MCF 10A (cell line): ENCODE measurements at regions not wholly inside any gene's neighbourhood (a gene's known extent, or its start where the extent isn't known, plus 50 kb on each side); places are given as distances from the start of the nearest gene placed in this dataset.
"Not testable (repeated sequence)": the region's sequence is repeated elsewhere in the genome, so short reads cannot be mapped to it uniquely, and the experiment has no call there.

Source experiments
- BruUV-seq: library from RNA; stranded (reverse); fragments of 400-500 nt; replicated peaks from 2 replicates; lab custom pipeline; 2021; lab: Mats Ljungman, UMichigan
- CTCF ChIA-PET: fragments of 300-600 bp; sonication (Branson Sonifier 250); formaldehyde crosslinking; extraction: SDS; loops from one replicate; lab custom pipeline; 2021; ENCODE audit warnings: antibody characterized with exemption, inconsistent platforms; lab: Yijun Ruan, JAX
- POLR2A ChIA-PET: fragments of 300-600, 350-650 bp; sonication (Branson Sonifier 250); formaldehyde crosslinking; extraction: SDS; loops from one replicate; lab custom pipeline; 2020; ENCODE audit warnings: antibody characterized with exemption, inconsistent platforms; lab: Yijun Ruan, JAX
- DNase-seq: peaks from one replicate; pipeline ENCODE4 v3.0.0-alpha.2; 2018; ENCODE audit not compliant: unreplicated experiment
- H3K27ac Mint-ChIP-seq: one replicate; pipeline ENCODE4 v1.8.0; 2022; ENCODE audit warnings: mild to moderate bottlenecking, low read depth, mixed read lengths; ENCODE audit not compliant: unreplicated experiment
- H3K27me3 Mint-ChIP-seq: one replicate; pipeline ENCODE4 v1.8.0; 2022; ENCODE audit warnings: mixed read lengths; ENCODE audit not compliant: insufficient read depth, unreplicated experiment
- H3K36me3 Mint-ChIP-seq: one replicate; pipeline ENCODE4 v1.8.0; 2022; ENCODE audit warnings: mild to moderate bottlenecking, moderate library complexity, mixed read lengths; ENCODE audit not compliant: insufficient read depth, unreplicated experiment
- H3K4me1 Mint-ChIP-seq: one replicate; pipeline ENCODE4 v1.8.0; 2022; ENCODE audit warnings: mixed read lengths; ENCODE audit not compliant: insufficient read depth, unreplicated experiment
- H3K4me3 Mint-ChIP-seq: one replicate; pipeline ENCODE4 v1.8.0; 2022; ENCODE audit warnings: mild to moderate bottlenecking, moderate library complexity, mixed read lengths; ENCODE audit not compliant: unreplicated experiment
- H3K9me3 Mint-ChIP-seq: one replicate; pipeline ENCODE4 v1.8.0; 2022; ENCODE audit warnings: mixed read lengths; ENCODE audit not compliant: unreplicated experiment
- intact Hi-C: fragments of 100-400 bp; cut with micrococcal nuclease; formaldehyde crosslinking; loops from 2 replicates; pipeline ENCODE4 v1.14.1; 2022
- TF ChIP-seq, protein P1 (sequence below): fragments of 200-600 bp; IDR thresholded peaks from one replicate; pipeline ENCODE4 v1.8.0; 2022; ENCODE audit warnings: antibody characterized with exemption, mild to moderate bottlenecking; ENCODE audit not compliant: unreplicated experiment

DNA sequence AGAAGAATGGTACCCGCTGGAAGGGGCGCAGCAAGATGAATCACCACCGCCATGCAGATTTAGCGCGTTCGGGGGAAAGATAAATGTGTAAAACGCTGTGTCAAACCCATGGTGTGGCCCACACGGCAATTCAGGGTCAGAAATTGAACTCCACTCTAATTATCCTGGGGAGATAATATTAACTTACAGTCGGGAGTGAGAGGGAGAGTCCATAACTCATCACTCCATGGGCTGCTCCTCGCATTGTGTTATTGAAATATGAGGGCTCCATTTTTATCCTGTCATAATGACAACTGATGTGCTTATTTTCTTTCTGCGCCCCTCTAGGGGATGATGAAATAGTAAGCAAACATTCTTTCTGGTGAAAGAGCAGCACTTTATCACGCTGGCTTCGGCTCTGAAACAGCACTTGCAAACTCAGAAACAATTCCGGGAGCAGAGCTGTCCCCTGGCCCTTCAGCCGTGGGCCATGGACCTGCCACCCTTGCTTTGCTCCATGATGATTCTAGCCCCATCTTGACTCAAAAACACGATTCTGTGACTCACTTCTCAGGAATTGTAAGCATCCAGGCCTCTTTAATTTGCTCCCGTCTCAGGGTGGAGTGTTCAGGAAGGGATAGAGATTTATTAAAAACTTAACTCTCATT lies 431.6 kb downstream of the IRX1 start:
- intact Hi-C loops = no loop called here
- no peaks in the 10 kb centered on the region for H3K27me3 Mint-ChIP-seq
- no peaks in the 10 kb centered on the region for H3K36me3 Mint-ChIP-seq
- H3K9me3 Mint-ChIP-seq = peaks cover 14% of the 10 kb centered on the region
- H3K27ac Mint-ChIP-seq = no peak overlapping the region
- no peak for DNase-seq
- POLR2A ChIA-PET = no interaction called here
- no peak overlapping the region for H3K4me3 Mint-ChIP-seq
- CTCF ChIA-PET = no interaction called here
- H3K4me1 Mint-ChIP-seq = no peaks in the 10 kb centered on the region
- BruUV-seq = no TSS peak
- TF ChIP-seq, protein P1, sequence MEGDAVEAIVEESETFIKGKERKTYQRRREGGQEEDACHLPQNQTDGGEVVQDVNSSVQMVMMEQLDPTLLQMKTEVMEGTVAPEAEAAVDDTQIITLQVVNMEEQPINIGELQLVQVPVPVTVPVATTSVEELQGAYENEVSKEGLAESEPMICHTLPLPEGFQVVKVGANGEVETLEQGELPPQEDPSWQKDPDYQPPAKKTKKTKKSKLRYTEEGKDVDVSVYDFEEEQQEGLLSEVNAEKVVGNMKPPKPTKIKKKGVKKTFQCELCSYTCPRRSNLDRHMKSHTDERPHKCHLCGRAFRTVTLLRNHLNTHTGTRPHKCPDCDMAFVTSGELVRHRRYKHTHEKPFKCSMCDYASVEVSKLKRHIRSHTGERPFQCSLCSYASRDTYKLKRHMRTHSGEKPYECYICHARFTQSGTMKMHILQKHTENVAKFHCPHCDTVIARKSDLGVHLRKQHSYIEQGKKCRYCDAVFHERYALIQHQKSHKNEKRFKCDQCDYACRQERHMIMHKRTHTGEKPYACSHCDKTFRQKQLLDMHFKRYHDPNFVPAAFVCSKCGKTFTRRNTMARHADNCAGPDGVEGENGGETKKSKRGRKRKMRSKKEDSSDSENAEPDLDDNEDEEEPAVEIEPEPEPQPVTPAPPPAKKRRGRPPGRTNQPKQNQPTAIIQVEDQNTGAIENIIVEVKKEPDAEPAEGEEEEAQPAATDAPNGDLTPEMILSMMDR = no peak

DNA sequence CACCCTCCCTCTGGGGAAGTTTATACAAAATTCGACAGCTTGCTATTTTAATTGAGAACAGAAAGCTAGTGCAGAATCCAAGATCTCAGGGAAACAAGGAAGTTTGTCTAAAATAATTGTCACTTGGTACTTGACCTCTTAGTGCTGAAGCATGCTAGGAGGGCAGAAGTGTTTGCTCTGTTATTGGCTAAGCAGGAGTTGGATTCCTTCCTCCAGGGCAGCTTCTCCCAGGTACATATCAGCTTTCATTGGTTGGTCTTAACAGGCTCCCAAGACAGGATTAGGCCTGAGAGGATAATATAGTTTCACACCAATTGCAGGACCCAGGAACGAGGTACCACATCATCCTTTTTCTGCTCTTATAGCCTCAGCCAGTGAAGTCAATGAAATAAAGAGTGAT lies 432.8 kb downstream of the IRX1 start:
- CTCF ChIA-PET = no interaction called here

DNA sequence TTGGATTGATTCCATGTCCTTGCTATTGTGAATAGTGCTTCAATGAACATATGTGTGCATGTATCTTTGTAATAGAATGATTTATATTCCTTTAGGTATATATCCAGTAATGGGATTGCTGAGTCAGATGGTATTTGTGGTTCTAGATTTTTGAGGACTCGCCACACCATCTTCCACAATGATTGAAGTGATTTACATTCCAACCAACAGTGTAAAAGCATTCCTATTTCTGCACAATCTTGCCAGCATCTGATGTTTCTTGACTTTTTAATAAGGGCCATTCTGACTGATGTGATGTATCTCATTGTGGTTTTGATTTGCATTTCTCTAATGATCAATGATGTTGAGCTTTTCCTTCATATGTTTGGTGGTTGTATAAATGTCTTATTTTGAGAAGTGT lies 437.9 kb downstream of the IRX1 start:
- BruUV-seq, H3K36me3 Mint-ChIP-seq, H3K4me1 Mint-ChIP-seq, H3K4me3 Mint-ChIP-seq, DNase-seq, CTCF ChIA-PET, intact Hi-C loops, H3K27ac Mint-ChIP-seq, H3K27me3 Mint-ChIP-seq: not testable (repeated sequence)
- peaks cover 19% of the 10 kb centered on the region for H3K9me3 Mint-ChIP-seq
- POLR2A ChIA-PET = interaction anchor here (0.8 kb wide), 1 partner anchor 1483 kb away, joined by 3 read pairs; no protein-coding TSS in a partner anchor

More for the DNA sequence above, 432.8 kb downstream of the IRX1 start:
- H3K27me3 Mint-ChIP-seq = no peaks in the 10 kb centered on the region
- no peak overlapping the region for H3K4me3 Mint-ChIP-seq
- no TSS peak for BruUV-seq
- intact Hi-C loops = no loop called here
- no peak for DNase-seq
- no peak overlapping the region for H3K27ac Mint-ChIP-seq
- TF ChIP-seq, protein P1 = no peak
- H3K9me3 Mint-ChIP-seq = peaks cover 14% of the 10 kb centered on the region
- H3K36me3 Mint-ChIP-seq = peaks cover 4% of the 10 kb centered on the region
- POLR2A ChIA-PET = no interaction called here
- H3K4me1 Mint-ChIP-seq = no peaks in the 10 kb centered on the region

DNA sequence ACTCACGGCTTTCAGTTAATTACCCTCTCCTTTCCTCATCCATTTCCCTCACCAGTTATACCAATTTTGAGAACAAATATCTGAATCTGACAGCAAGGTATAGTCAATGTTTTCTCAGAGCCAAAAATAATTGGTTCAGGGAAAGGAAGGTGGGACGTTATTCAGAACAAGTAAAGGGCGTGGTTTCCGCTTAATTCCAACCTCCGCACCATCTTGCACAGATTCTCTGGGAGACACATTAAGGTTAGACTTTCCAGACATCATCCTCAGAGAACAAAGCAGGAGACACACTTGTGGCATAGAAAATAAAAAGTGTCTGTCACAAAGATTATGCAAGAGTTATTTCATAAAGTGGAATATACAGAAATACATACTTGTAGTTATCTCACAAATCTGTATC lies 441.2 kb downstream of the IRX1 start:
- H3K9me3 Mint-ChIP-seq = peaks cover 8% of the 10 kb centered on the region
- BruUV-seq = no TSS peak
- peaks cover 5% of the 10 kb centered on the region for H3K36me3 Mint-ChIP-seq
- DNase-seq = no peak
- TF ChIP-seq, protein P1 = no peak
- ChIA-PET CTCF (no interaction called here), POLR2A (no interaction called here)
- no peaks in the 10 kb centered on the region for H3K4me1 Mint-ChIP-seq
- intact Hi-C loops = no loop called here
- no peak overlapping the region for H3K27ac Mint-ChIP-seq
- H3K27me3 Mint-ChIP-seq = no peaks in the 10 kb centered on the region
- peak overlapping the region; percentile 21 for H3K4me3 Mint-ChIP-seq
